T-helper 17 cell (primary cell): ENCODE measurements at regions not wholly inside any gene's neighbourhood (a gene's known extent, or its start where the extent isn't known, plus 50 kb on each side); places are given as distances from the start of the nearest gene placed in this dataset.

Source experiments
- ATAC-seq: fragments of 150-1000 bp; cut with Tn5 transposase; 2 replicates; pipeline ENCODE4 v1.10.0; 2021; ENCODE audit warnings: mild to moderate bottlenecking, moderate library complexity
- DNase-seq, 3 donors: peaks; one replicate each; pipeline versions ENCODE4 v3.0.0 to v3.0.0-alpha.2; 2020 to 2021
- H3K9me3 ChIP-seq: one replicate; pipeline ENCODE4 v1.7.0; 2013; ENCODE audit warnings: low read length, mild to moderate bottlenecking; ENCODE audit not compliant: control insufficient read depth, poor library complexity, severe bottlenecking
- H3K27ac Mint-ChIP-seq: one replicate; pipeline ENCODE4 v1.8.0; 2022; ENCODE audit warnings: mild to moderate bottlenecking, moderate library complexity, mixed read lengths
- H3K27me3 Mint-ChIP-seq: one replicate; pipeline ENCODE4 v1.8.0; 2022; ENCODE audit warnings: mixed read lengths
- H3K36me3 Mint-ChIP-seq: one replicate; pipeline ENCODE4 v1.8.0; 2022; ENCODE audit warnings: low read depth, mixed read lengths
- H3K4me1 Mint-ChIP-seq: one replicate; pipeline ENCODE4 v1.8.0; 2022; ENCODE audit warnings: mild to moderate bottlenecking, mixed read lengths
- H3K4me3 Mint-ChIP-seq: one replicate; pipeline ENCODE4 v1.8.0; 2022; ENCODE audit warnings: mild to moderate bottlenecking, moderate library complexity, mixed read lengths

- Mint-ChIP-seq H3K4me3 (peak overlapping the region; percentile 13), H3K4me1 (no peaks in the 10 kb centered on the region), H3K27ac (no peak overlapping the region), H3K36me3 (no peaks in the 10 kb centered on the region), H3K27me3 (peaks cover 22% of the 10 kb centered on the region)
- DNase-seq (no peak), ATAC-seq (no peak)
- no peaks in the 10 kb centered on the region for H3K9me3 ChIP-seq
Measured at GRCh38 chr16:86406056-86406455, 104.3 kb upstream of the FOXF1 start.

DNA sequence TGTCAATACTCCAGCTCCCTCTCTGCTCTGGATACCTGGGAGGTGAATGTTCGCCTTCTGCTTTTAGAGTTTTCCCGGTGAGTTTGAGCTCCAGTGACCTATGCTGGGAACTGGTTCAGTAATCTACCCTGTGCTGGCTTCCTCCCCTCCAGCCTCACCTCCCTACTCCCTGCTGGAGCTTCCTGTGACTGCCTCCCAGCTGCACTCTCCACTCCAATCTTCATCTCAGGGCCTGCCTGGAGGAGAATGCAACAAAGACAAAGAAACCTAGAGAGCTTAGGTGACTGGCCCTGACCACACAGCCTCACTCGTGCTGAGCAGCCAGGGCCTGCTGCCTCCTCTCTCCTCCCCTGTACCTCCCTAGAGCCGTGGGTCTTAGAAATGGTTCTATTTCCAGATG is 101.6 kb upstream of the FOXF1 start:
- DNase-seq (no peak), ATAC-seq (no peak)
- no peak overlapping the region for H3K4me3 Mint-ChIP-seq
- H3K9me3 ChIP-seq: no peaks in the 10 kb centered on the region
- peaks cover 22% of the 10 kb centered on the region for H3K27me3 Mint-ChIP-seq
- H3K27ac Mint-ChIP-seq: no peak overlapping the region
- no peaks in the 10 kb centered on the region for H3K36me3 Mint-ChIP-seq
- no peaks in the 10 kb centered on the region for H3K4me1 Mint-ChIP-seq

DNA sequence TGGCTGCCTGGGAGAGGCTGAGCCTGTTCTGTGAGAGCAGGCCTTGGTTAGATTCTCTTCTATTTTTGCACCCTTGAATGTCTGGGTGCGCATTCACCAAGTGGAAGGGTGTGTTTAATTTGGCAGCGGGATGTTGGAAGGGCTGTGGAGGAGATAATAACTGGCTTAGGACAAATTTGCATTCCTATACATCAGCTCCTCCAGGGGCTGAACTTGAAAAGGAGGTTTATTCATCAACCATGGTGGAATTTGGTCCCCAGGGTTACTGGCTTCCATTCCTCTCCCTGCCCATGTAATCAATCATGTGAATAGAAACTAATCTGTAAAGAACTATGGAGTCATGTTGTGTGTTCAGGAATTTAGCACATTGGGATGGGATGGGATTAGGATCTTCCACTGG is 100.2 kb upstream of the FOXF1 start:
- Mint-ChIP-seq H3K4me3 (no peak overlapping the region), H3K27ac (no peak overlapping the region), H3K27me3 (peaks cover 17% of the 10 kb centered on the region), H3K36me3 (no peaks in the 10 kb centered on the region), H3K4me1 (no peaks in the 10 kb centered on the region)
- DNase-seq (no peak), ATAC-seq (no peak)
- H3K9me3 ChIP-seq: no peaks in the 10 kb centered on the region

DNA sequence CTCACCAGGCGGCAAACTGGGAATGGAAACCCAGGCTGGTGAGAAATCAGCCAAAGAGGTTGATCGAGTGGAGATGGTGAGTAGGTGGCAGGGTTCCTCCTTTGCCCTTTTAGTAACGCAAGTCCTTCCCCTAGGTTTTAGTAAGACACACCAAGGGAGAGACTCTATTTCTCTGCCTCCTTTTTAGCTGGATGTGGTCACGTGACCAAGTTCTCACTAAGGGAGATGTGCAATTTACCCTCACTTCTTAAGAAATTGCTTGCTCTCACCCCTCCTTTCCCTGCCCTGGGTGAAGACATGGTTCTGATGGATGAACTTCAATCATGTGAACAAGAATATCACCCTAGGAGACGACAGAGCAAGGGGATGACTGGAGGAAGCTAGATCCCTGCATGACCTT is 99.8 kb upstream of the FOXF1 start:
- DNase-seq: no peak
- Mint-ChIP-seq H3K36me3 (no peaks in the 10 kb centered on the region), H3K4me3 (no peak overlapping the region), H3K27me3 (peaks cover 12% of the 10 kb centered on the region), H3K27ac (no peak overlapping the region), H3K4me1 (no peaks in the 10 kb centered on the region)
- H3K9me3 ChIP-seq: no peaks in the 10 kb centered on the region
- ATAC-seq: no peak

DNA sequence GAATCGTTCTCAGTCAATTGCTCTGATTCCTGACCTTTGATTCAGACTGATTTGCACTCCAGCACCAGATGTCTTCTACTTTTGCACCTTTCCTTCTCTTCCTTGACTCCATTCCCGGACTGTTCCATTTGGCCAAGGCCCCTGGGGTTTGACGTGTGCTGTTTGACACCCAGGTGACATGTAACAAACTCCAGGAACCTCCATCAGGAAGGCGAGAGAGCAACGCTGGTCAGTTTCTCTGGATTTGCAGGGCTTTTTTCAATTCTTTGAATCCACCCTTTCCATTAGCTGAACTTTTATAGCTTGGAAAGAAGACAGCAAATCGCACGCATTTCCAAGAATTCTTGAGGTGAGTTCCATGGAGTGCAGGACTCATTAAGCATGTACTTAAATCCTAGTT is 98.4 kb upstream of the FOXF1 start:
- ATAC-seq: no peak
- H3K27ac Mint-ChIP-seq: no peak overlapping the region
- no peak for DNase-seq
- H3K36me3 Mint-ChIP-seq: no peaks in the 10 kb centered on the region
- no peaks in the 10 kb centered on the region for H3K9me3 ChIP-seq
- H3K27me3 Mint-ChIP-seq: peaks cover 11% of the 10 kb centered on the region
- no peaks in the 10 kb centered on the region for H3K4me1 Mint-ChIP-seq
- H3K4me3 Mint-ChIP-seq: no peak overlapping the region

DNA sequence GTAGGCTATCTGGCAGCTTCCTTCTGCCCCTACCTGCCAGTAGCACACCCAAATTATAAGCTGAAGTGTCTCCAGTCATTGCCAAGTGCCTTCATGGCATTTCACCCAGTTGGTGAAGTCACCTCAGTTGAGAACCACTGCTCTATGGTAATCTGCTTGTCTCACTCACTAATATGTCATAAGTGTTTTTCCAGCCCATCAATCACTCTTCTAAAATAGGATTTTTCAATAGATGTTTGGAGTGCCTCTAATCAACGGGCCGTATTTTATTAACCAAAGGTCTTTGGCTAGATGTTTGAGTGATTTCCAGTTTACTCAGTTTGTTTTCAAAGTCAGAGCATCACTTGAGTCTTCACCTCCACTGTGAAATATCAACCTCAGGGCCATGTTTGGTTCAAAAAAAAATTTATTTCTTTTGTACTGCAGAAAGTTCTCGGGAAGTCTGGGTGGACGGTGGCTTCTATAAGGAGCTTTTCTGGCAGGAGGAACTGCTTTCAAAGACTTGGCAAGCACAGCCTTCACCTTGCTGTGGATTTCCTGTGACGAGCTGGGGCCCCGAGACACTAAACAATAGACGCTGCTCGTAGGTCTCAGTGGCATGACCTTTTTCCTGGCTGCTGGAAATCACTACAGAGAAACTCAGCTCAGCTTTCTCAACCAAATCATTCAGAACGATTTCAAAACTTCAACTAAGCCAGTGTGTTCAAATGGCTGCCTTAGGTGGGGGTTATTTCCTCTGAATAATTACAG is 95.2 kb upstream of the FOXF1 start:
- no peak for ATAC-seq
- Mint-ChIP-seq H3K27ac (no peak overlapping the region), H3K4me1 (no peaks in the 10 kb centered on the region), H3K4me3 (no peak overlapping the region), H3K36me3 (no peaks in the 10 kb centered on the region), H3K27me3 (no peaks in the 10 kb centered on the region)
- no peaks in the 10 kb centered on the region for H3K9me3 ChIP-seq
- no peak for DNase-seq

GRCh38 chr16:86418981-86419380 is 91.3 kb upstream of the FOXF1 start:
- ATAC-seq (no peak), DNase-seq (no peak)
- no peaks in the 10 kb centered on the region for H3K9me3 ChIP-seq
- H3K4me3 Mint-ChIP-seq: no peak overlapping the region
- no peak overlapping the region for H3K27ac Mint-ChIP-seq
- H3K4me1 Mint-ChIP-seq: no peaks in the 10 kb centered on the region
- H3K27me3 Mint-ChIP-seq: no peaks in the 10 kb centered on the region
- H3K36me3 Mint-ChIP-seq: no peaks in the 10 kb centered on the region

GRCh38 chr16:86419518-86419917 is 90.8 kb upstream of the FOXF1 start:
- H3K4me3 Mint-ChIP-seq: no peak overlapping the region
- H3K36me3 Mint-ChIP-seq: no peaks in the 10 kb centered on the region
- no peaks in the 10 kb centered on the region for H3K27me3 Mint-ChIP-seq

GRCh38 chr16:86421995-86422394 is 88.3 kb upstream of the FOXF1 start:
- no peak overlapping the region for H3K27ac Mint-ChIP-seq
- no peak overlapping the region for H3K4me3 Mint-ChIP-seq
- H3K36me3 Mint-ChIP-seq: no peaks in the 10 kb centered on the region
- H3K9me3 ChIP-seq: no peaks in the 10 kb centered on the region
- H3K4me1 Mint-ChIP-seq: no peaks in the 10 kb centered on the region
- no peak for ATAC-seq
- peaks cover 9% of the 10 kb centered on the region for H3K27me3 Mint-ChIP-seq
- no peak for DNase-seq

More at GRCh38 chr16:86419518-86419917, 90.8 kb upstream of the FOXF1 start:
- no peaks in the 10 kb centered on the region for H3K4me1 Mint-ChIP-seq
- ATAC-seq: no peak
- no peak overlapping the region for H3K27ac Mint-ChIP-seq
- no peaks in the 10 kb centered on the region for H3K9me3 ChIP-seq
- no peak for DNase-seq

DNA sequence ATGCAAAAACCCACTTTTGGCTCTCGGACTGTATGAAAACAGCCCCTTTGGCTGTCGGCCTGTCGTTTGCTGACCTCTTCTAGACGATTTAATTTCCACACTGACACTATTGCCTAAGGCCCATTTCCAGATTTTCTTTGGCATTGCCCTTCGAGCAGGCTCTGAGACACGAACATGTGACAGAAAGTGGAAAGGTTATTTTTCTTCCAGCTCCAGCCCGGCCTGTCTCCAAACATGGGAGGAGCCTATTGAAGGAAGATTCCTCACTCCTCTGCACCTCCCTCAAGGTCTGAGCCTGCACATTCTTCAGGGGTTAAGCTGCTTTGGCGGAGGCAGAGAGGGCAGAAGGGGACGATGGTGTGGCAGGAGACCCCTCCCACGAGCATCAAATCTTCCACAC is 85.9 kb upstream of the FOXF1 start:
- no peaks in the 10 kb centered on the region for H3K9me3 ChIP-seq
- no peak for ATAC-seq
- no peak for DNase-seq
- no peaks in the 10 kb centered on the region for H3K36me3 Mint-ChIP-seq
- no peak overlapping the region for H3K27ac Mint-ChIP-seq
- no peaks in the 10 kb centered on the region for H3K4me1 Mint-ChIP-seq
- H3K4me3 Mint-ChIP-seq: no peak overlapping the region
- peaks cover 15% of the 10 kb centered on the region for H3K27me3 Mint-ChIP-seq

DNA sequence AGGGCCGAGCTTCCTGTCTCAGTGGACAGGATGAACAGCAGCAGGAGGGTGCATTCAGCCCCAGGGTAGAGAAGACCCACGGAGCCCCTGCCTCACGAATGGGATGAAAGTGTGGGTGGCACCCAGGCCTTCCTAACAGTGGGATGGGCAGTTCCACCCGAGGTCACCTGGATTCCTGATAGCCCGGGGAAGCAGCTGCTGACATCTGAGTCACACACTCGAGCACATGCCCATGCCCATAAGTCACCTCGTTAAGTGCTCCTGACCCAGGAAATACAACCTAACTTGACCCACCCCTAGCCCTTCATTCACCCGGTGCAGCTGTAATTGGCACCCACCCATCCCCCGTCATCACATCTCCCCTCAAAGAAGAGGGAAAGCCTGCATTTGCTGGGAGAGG is 85.3 kb upstream of the FOXF1 start:
- Mint-ChIP-seq H3K27ac (no peak overlapping the region), H3K4me1 (no peaks in the 10 kb centered on the region), H3K4me3 (no peak overlapping the region), H3K27me3 (peaks cover 15% of the 10 kb centered on the region), H3K36me3 (no peaks in the 10 kb centered on the region)
- H3K9me3 ChIP-seq: no peaks in the 10 kb centered on the region
- no peak for DNase-seq
- no peak for ATAC-seq

DNA sequence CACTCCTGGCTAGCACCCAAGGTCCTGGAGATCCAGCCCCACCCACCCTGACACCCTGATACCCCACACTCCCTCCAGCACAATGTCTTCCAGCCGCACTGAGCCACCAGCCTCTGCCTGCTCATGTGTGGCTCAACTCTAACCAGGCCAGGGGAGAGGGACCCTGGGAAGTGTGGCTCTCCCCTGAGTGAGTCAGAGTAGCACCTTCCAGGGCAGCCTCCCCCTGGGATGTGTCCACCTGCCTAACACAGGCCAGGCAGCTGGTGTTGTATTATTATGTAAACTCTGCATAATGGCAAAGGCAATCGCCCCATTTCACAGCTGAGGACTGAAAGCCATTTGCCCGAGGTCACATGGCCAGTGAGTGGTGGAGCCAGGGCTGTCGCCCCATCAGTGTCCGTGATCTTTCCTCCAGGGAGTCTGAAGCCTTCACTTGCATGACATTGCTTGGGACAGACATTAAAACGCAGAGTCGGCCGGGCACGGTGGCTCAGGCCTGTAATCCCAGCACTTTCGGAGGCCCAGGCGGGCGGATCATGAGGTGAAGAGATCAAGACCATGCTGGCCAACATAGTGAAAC is 84.2 kb upstream of the FOXF1 start:
- Mint-ChIP-seq H3K36me3 (no peaks in the 10 kb centered on the region), H3K27ac (no peak overlapping the region), H3K27me3 (peaks cover 15% of the 10 kb centered on the region), H3K4me1 (no peaks in the 10 kb centered on the region), H3K4me3 (no peak overlapping the region)
- no peaks in the 10 kb centered on the region for H3K9me3 ChIP-seq
- ATAC-seq (no peak), DNase-seq (no peak)

DNA sequence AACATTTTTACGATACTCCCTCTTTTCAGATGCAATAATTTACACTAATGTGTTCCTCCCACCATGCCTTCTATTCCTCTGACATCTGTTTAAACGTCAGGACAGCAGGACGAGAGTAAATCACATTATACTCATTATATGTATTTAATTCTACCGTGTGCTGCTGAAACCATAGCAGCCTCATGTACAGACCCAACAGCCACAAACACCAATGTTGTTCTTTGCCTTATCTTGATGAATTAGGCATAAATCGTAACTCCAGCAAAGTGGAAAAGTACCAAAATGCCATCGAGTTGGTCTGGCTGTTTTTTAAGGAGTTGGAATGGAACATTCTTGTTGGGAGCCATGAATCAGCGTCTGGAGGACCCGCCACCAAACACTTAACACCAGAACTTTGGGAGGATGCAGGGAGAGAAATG is 82.9 kb upstream of the FOXF1 start:
- peaks cover 21% of the 10 kb centered on the region for H3K27me3 Mint-ChIP-seq
- H3K36me3 Mint-ChIP-seq: no peaks in the 10 kb centered on the region
- H3K4me3 Mint-ChIP-seq: no peak overlapping the region
- ATAC-seq (no peak), DNase-seq (no peak)
- no peaks in the 10 kb centered on the region for H3K9me3 ChIP-seq
- no peak overlapping the region for H3K27ac Mint-ChIP-seq
- no peaks in the 10 kb centered on the region for H3K4me1 Mint-ChIP-seq
